ENCODE measurements at regions not wholly inside any gene's neighbourhood (a gene's known extent, or its start where the extent isn't known, plus 50 kb on each side); places are given as distances from the start of the nearest gene placed in this dataset.

DNA sequence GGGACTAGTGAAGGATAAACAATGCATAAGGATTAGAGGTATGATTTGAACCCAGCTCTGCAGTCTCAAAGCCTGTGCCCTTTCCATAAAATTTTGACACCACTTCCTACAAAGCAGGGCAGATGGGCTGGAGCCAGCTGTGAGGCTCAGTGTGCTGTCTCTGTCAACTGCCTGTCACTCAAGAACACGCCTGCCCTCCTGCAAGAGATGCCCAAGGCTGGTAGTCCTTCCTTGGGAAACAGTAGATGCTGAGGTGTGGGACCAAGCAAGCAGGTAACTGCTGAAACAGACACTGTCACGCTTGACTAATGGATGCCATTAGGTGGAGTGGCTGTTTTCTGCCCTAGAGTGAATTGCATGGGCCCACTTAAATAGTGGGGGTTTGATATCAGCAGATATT lies 402.0 kb downstream of the PTPRU start:
- FAIRE-seq (no peak), DNase-seq (ENCODE audit: low spot score in 2 of 2) (no peak)

DNA sequence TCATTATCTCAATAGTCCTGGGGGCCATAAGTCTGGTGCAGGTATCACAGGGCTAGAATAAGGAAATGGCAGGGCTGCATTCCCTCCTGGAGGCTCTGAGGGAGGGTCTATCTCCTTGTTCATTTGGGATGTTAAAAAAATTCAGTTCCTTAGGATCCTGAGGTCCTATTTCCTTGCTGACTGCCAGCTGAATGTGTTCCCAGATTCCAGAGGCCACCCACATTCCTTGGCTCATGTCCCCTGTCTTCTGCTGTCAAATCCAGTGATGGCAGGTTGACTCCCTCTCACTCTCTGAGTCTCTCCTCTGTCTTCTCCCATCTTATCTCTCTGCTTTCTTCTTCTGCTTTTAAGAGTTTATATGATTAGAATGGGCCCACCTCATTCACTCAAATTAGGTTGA lies 400.6 kb downstream of the PTPRU start:
- FAIRE-seq (no peak), DNase-seq (ENCODE audit: low spot score in 2 of 2) (no peak)

DNA sequence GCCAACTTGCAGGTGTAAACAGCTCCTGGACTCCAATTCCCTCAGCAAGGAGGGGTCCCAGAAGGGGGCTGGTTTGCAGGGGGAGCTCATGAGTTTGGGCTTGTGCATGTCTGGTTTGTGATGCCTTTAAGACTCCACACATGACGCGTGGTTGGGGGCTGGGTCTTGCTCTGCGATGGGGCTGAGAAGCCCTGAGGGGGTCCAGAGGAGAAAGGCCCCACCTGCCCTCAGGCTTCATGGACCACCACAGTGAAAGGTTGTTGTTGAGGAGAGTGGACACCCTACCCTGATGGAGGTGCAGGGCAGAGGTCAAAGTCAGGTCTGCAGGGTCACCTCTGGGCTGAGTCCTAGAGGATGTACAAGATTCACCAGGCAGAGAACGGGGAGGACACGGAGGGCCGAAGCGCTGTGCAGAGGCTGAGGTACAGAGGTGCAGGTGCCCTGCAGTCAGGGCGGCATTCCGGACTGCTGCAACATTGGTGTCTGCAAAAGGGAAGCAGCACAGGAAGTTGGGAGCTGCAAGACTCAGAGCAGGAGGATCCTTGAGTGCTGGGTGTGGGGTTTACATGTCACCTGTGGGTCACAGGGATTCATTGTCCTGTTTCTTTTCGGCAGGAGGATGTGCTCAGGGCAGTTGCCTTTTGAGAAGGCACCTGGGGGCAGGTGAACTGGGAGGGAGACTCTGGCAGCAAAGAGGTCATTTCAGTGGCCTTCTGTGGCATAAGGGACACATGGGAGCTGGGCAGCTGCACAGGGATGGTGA lies 399.4 kb downstream of the PTPRU start:
- no peak for DNase-seq (ENCODE audit: low spot score in 2 of 2)
- FAIRE-seq, result no peak

DNA sequence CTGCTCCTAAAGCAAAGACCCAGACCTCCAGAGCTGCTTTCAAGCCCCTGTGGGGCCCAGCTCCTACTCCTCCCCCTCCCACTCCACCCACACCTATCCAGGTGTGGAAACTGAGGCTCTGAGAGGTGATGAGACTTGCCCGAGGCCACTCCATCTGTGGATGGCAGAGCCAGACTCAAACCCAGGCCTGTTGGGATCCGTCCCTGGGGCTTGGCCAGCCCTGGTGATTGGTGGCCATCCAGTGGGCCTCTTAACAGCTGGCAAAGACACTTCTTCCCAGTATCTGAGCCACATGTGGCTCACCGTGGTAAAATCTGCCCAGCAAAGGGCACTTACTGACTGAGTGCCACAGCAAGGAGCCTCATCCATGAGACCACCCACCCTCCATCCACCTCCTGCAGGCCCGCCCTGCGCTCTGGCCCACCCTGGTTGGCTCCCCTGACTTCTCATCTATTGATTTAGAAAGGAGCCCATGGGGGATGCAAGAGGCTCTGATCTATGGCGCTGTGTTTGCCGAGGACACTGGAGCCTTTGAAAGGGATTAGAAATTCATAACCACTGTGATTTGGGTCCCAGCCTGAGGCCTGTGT lies 398.5 kb downstream of the PTPRU start:
- DNase-seq (ENCODE audit: low spot score in 2 of 2), result no peak
- FAIRE-seq, result no peak

DNA sequence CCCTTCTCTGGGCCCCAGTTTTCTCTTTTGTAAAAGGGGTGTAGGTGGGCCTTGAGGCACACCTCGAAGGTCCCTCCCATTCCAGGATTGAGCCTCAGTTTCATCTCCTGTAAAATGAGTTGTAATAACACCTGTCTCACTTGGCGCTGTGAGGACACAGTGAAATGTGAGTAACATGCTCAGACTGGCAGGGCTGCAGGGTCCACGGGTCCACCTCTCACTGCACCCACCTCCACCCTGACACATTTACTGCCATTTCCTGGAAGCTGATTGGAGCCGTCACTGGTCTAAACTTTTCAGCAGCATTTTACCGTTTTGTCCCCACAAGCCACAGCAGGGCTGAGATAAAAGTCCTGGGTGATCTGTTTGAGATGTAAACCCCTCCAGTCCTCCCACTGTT lies 398.0 kb downstream of the PTPRU start:
- FAIRE-seq (no peak), DNase-seq (ENCODE audit: low spot score in 2 of 2) (no peak)

DNA sequence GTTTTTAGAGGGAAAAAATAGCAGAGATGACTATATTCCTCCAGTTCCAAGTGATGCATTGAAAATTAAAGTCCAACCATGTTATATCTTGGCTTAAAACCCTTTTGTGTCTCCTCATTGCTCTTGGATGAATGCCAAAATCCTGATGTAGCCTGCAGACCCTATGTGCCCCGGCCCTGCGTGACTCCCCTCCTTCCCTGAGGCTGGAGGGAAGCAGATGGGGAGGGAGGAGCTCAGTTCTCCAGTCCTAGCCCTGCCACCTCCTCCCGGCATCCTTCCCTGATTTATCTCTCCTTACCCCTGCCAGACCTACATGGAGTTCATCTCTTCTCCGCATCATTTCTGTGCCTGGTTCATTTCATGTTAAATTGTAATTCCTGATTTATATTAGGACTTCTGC lies 397.4 kb downstream of the PTPRU start:
- no peak for FAIRE-seq

DNA sequence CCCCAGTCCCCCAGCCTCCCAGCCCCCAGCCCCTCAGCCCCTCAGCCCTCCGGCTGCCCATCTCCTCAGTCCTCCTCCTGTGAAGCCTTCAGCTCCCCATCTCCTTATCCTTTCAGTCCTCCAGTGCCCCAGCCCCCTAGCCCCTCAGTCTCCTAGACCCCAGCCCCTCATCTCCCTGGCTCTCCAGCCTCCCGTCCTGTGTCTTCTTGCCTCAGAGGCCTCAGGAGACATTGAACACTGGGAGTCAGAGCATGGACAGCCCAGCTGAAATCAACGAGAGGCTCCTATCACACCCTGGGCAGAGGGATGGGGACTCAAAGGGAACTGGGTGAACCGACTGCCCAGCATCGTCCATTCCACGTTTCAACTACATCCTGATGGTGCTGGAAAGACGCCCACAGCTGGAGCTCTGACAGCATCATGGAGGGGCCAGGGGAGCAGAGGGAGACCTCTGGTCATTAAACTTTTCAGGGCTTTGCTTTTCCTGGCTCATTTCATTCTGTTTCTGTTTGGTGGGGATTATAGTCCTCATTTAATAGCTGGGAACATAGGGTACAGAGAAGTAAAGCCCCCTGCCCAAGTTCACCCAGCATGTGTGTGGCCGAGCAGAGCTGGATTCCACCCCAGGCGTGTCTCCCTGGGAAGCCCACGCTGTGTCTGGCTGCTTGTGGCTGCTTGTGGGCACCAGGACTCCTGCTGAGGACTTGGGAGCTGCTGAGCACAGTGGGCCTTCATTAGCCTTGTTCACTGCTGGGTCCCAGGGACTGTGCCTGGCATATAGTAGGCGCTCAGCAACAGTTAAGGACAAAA lies 396.7 kb downstream of the PTPRU start:
- FAIRE-seq (no peak), DNase-seq (ENCODE audit: low spot score in 2 of 2) (no peak)

More for the DNA sequence above, 397.4 kb downstream of the PTPRU start:
- no peak for DNase-seq (ENCODE audit: low spot score in 2 of 2)

DNA sequence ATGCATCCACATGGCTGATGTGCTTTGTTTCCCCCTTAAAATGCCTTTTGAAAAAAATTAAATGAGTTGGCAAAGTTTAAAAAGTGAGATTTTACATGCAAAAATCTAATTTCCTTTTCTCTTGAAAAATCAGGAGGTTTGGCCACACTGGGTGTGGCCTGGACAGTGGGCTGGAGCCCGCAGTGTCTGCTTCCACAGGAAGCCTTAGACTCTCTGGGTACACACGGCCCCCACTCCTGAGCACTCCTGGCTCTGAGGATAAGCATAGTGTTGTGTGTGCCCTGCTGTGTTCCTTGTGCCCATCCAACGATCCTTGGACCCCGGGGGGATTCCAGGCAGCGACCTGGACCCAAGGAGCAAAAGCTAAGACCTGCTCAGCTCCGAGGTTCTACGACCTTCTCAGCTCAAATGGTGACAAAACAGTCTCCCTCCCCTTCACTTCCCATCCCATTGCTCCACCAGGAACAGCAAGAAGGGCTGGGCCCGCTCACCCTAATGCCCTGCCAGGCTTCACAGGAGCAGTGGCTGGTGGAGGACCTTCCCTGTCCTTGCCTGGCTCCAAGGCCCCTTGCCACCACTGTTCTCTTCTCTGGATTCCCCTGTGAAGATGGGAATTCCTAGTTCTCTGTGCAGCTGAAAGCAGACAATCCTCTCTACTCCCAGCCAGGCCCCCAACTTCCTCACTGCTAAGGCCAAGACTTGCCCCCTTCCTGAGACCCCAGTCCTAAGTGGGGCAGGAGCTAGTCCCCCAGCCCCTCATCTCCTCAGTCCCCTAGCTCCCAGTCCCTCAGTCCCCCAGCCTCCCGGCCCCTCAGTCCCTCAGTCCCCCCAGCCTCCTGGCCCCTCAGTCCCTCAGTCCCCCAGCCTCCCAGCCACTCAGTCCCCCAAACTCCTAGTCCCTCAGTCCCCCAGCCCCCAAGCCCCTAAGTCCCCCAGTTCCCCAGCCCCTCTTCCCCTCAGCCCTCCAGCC lies 395.8 kb downstream of the PTPRU start:
- FAIRE-seq (no peak), DNase-seq (ENCODE audit: low spot score in 2 of 2) (no peak)

DNA sequence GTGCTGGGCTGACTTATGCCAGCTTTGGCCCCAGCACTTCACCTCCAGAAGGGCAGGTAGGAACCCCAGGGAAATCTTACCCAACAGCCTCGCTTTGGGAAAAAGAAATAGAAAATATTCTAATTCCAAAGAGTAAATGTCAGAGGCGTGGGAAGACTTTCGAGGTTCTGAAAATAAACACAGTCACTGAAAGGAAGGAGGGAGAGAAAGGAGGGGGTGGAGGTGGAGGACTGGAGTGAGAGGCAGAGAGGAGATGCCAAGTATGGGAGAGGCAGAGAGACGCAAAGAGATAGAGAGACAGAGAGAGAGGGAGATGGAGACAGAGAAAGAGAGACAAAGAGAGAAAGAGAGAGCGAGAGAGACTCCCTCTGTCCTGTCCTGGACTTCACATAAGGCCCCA lies 395.0 kb downstream of the PTPRU start:
- no peak for DNase-seq (ENCODE audit: low spot score in 2 of 2)

DNA sequence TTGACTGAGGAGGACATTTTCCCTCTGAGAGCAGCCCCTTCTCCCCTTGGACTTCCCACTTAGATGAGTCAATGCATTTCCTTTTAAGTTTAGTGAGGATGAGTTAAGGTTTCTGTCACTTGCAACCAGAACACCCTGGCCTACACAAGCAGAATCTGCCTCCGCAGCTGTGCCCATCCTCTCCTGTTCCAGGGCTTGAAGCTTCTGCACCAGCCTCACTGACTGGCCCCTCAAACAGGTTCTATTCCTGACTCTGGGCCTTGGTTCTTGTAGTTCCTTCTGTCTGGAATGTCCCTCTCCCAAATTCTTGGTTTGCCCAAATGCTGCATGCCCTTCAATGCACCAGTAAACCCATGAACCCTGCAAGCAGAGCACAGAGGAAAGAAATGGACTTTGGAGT lies 394.4 kb downstream of the PTPRU start:
- FAIRE-seq, result no peak

More for the DNA sequence above, 395.0 kb downstream of the PTPRU start:
- FAIRE-seq, result no peak

DNA sequence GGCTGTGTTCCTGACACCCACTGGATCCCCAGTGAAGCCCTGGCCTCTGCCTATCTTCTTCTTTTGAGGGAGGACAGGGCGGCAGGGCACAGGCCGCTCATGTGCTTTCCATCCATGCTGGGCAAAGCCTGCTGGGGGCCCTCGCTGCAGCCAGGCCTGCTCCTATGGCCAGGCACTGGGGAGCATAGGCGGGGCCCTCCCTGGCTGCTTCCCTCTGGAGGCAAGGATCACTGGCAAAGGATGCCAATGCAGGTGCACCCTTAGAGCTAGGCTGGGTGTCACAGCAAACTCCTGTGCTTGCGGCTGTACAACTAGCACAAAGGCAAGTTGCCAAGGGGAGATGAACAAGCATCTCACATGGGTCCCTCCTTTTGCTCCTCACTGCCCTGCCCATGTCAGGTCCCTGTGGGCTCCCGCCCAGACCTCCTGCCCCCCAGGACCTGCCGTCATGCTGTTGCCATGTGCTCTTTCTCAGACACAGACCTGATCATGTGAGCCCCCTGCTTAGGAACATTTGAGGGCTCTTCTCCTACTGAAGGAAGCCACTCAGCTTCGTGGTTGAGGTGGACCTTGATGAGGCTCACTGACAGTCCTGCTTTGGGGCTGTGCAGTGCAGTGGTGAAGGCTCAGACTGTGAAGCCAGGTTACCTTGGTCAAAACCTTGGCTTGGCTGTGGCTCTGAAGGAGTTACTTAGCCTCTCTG lies 393.6 kb downstream of the PTPRU start:
- FAIRE-seq, result no peak

More for the DNA sequence above, 394.4 kb downstream of the PTPRU start:
- DNase-seq (ENCODE audit: low spot score in 2 of 2), result no peak

DNA sequence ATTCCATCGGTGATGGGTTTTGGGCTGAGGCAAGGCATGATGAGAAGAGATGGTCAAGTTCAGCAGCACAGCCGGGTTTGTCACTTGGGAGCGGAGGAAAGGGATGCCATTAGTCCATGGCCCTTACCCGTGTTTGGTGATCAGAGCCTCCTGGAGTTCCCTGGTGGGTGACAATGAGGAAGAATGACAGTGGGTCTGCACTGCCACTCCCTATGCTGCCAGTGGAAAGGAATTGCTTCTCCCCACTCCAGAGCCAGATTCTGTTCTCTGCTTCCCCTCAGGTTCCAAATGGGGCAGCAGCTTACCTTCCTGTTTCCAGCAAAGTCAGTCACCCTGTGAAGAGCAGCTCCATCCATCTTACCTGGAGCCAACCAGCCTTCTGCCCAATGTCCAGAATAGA lies 393.1 kb downstream of the PTPRU start:
- no peak for DNase-seq (ENCODE audit: low spot score in 2 of 2)
- FAIRE-seq, result no peak

More for the DNA sequence above, 393.6 kb downstream of the PTPRU start:
- no peak for DNase-seq (ENCODE audit: low spot score in 2 of 2)

DNA sequence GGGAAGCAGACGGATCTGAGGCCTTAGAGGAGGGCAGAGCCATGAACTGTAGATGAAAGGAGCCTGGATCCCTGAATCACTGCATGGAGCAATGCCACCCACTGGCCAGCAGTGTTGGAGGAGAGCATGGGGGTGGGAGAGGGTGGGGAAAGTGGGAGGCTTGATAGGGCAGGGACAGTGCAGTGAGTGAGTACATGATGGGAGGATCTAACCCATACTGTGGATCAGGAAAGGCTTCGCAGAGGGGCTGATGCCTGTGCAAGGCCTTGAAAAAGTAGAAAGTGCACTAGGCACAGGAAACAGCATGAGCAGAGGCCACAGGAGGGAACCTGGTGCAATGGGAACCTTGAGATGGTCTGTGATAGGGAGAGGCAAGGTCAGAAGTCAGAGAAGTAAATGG lies 391.9 kb downstream of the PTPRU start:
- no peak for DNase-seq (ENCODE audit: low spot score in 2 of 2)
- FAIRE-seq, result no peak

DNA sequence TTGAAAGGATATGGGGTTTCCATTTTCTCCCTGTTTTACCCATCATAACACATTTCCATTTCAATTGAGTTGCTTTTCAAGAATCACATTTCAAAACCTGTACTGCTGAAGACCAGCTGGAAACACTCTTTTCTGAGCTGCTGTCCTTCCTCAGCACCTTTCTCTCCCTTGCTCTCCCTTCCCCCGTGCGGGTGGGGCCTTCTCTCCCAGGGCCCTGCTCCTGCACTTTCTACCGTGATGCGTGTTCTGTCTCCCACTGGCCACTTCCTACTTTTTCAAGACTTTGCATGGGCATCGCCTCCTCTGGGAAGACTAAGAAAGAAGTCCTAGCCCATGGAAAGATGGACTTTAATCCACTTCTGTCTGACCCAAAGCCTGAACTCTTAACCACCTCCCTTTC lies 390.4 kb downstream of the PTPRU start:
- no peak for FAIRE-seq
- no peak for DNase-seq (ENCODE audit: low spot score in 2 of 2)

DNA sequence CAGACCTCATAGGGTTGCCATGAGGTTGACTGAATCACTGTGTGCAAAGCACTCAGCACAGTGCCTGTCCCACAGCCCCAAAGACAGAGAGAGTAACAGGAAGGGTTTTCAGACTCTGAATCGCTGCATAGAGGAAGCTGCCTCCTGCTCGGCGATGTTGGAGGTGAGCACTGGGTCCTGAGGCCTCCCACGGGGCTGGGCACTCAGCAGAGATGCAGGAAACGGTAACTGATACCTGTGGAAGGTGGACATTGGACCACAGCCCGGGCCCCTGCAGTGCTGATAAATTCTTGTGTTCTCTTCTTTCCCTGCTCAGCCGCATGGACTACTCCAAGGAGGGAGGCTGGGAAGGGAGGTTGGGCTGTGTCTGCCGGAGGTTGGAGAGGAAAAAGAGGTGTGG lies 389.7 kb downstream of the PTPRU start:
- FAIRE-seq, result no peak
- no peak for DNase-seq (ENCODE audit: low spot score in 2 of 2)

DNA sequence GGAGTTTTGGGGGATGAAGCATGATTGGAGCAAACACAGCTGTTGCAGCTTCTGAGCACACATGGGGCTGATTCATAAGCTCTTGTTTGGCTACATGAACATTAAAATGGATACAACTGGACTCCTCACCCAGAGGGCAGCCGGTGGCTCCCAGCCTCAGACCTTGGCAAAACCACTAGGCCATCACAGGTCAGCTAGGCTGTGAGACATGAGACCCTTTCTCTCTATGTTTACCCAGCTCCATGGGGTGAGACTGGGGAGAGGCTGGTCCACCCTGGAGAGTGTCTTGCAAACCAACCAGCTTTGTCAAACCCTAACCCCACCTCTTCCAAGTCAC lies 388.7 kb downstream of the PTPRU start:
- FAIRE-seq, result no peak
- no peak for DNase-seq (ENCODE audit: low spot score in 2 of 2)

DNA sequence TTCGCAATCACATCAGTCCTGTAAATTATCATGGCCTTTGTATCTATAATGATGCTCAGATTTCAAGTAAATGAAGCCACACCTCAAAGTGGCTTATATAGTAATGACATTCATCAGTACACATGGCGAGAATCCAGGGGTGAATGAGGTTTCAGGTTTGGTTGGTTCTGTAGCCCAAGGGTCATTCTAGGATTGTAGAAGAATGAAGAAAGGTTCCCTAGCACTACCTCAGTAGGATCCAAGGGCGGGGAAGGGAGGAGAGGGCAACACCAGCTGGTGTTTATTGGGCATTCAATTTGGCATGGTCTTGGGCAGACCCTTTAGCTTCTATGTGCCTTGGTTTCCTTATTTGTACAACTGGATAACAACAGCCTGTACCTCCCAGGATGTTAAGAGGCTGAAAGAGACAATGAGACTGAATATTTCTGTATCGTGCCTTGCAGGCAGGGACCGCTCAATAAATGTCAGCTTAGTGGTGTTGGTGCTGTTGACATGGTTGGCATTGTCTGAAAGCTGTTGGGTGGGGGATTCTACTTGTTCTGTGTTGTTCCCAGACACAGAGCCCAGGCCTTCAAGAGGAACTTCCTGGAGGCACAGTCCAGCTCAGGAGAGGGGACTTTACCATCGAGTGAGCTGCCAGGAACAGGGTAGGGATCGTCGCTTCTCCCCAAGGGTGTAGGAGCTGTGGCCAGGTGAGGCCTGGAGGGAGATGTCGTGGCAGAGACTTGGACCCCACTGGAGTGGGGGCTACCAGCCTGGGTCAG lies 388.2 kb downstream of the PTPRU start:
- DNase-seq (ENCODE audit: low spot score in 2 of 2) (no peak), FAIRE-seq (no peak)

DNA sequence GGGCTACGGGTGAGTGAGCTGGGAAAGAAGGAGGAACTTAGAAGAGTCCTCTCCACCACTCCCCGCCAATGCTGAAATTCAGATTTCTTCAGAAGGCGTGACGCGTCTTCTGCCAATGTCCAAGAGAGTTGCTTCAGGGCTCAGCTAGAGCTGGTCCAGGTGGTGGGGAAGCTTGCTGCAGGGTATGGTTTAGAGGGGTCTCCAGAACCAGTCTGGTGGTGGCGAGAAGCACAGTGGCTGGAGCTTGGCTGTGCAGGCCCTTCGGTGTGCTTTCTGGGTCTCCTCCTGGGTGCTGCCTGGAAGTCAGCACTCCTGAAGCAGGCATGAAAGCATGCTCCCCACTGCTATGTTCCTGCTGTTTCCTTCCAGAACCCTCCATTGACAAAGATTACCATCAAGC lies 387.2 kb downstream of the PTPRU start:
- FAIRE-seq (no peak), DNase-seq (ENCODE audit: low spot score in 2 of 2) (no peak)

DNA sequence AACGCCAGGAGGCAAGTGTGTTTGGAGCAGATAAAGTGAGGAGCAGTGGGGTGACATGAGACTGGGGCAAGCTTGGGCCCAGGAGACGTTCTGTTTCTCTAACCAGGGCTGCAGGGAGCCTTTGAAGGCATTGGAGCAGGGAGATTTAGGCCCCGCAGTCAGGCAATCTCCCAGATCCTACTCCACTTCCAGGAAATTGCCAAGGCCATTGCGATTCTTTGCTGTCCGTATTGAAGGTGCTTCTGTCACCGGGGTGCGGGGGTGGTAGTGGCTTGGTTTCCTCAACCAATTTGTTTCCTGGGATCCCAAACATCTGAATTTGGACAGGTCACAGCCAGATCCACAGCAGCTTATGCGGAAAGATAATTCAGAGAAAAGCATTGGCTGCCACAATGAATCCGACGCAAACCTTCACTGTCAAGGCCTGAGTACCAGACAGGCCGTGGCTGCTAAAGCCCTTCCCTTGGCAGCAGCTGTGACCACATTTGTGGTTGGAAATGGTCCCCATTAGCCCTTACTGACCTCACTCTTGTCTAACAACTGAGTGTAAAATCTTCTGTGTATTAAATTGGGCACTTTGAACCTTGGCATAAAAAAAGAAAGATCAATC lies 385.6 kb downstream of the PTPRU start:
- FAIRE-seq (no peak), DNase-seq (ENCODE audit: low spot score in 2 of 2) (no peak)

Data from frontal cortex (tissue), 3 donors.